HepG2 (cell line): ENCODE measurements at regions not wholly inside any gene's neighbourhood (a gene's known extent, or its start where the extent isn't known, plus 50 kb on each side); places are given as distances from the start of the nearest gene placed in this dataset.
A peak's percentile ranks its signal among the peaks of the same experiment; 100 is the strongest.

Experiments used
- AHR ChIP-seq: IDR thresholded peaks from 2 replicates; pipeline ENCODE4 v1.6.1; 2018; ENCODE audit warnings: missing genetic modification reagents, missing compliant biosample characterization
- ARID5B ChIP-seq: IDR thresholded peaks from 2 replicates; pipeline ENCODE4 v1.4.0; 2020; ENCODE audit warnings: mild to moderate bottlenecking, missing genetic modification reagents
- BRF2 ChIP-seq: sonication (generic); formaldehyde crosslinking; IDR thresholded peaks from 2 replicates; pipeline ENCODE4 v1.8.1; 2022; ENCODE audit warnings: mild to moderate bottlenecking, missing genetic modification reagents
- FOXP4 ChIP-seq: sonication (generic); formaldehyde crosslinking; IDR thresholded peaks from 2 replicates; pipeline ENCODE4 v1.4.0; 2020; ENCODE audit warnings: missing genetic modification reagents
- HMG20A ChIP-seq: IDR thresholded peaks from 2 replicates; pipeline ENCODE4 v1.6.1; 2016; ENCODE audit warnings: borderline replicate concordance
- HNRNPK ChIP-seq: fragments of 200-400 bp; formaldehyde crosslinking; IDR thresholded peaks from 2 replicates; pipeline ENCODE4 v1.6.1; 2018; ENCODE audit warnings: low read length, low read depth, moderate library complexity, mild to moderate bottlenecking; ENCODE audit not compliant: poor library complexity, severe bottlenecking
- KLF9 ChIP-seq: IDR thresholded peaks from 2 replicates; pipeline ENCODE4 v1.6.1; 2016; ENCODE audit warnings: low read depth
- NFIC ChIP-seq: IDR thresholded peaks from 2 replicates; pipeline ENCODE4 v1.6.1; 2012; ENCODE audit warnings: mild to moderate bottlenecking, low read length, inconsistent platforms
- POGK ChIP-seq: sonication (generic); formaldehyde crosslinking; conservative IDR thresholded peaks from 2 replicates; pipeline ENCODE4 v1.8.0; 2022; ENCODE audit warnings: mild to moderate bottlenecking, moderate library complexity, missing genetic modification reagents
- POGZ ChIP-seq: sonication (generic); formaldehyde crosslinking; IDR thresholded peaks from 2 replicates; pipeline ENCODE4 v1.4.0; 2020; ENCODE audit warnings: mild to moderate bottlenecking, missing genetic modification reagents
- PRMT3 ChIP-seq: sonication (generic); formaldehyde crosslinking; IDR thresholded peaks from 2 replicates; pipeline ENCODE4 v1.8.1; 2022; ENCODE audit warnings: low read depth, mild to moderate bottlenecking, moderate library complexity, missing genetic modification reagents, borderline replicate concordance
- RARG ChIP-seq: sonication (generic); formaldehyde crosslinking; IDR thresholded peaks from 2 replicates; pipeline ENCODE4 v1.4.0; 2020; ENCODE audit warnings: low read depth, mild to moderate bottlenecking, missing genetic modification reagents
- TCF7 ChIP-seq: sonication (generic); IDR thresholded peaks from 2 replicates; pipeline ENCODE4 v1.6.1; 2016; ENCODE audit warnings: antibody characterized with exemption, low read depth
- TOPORS ChIP-seq: sonication (generic); formaldehyde crosslinking; IDR thresholded peaks from 2 replicates; pipeline ENCODE4 v1.8.0; 2023; ENCODE audit warnings: mild to moderate bottlenecking, missing genetic modification reagents
- ZMYM4 ChIP-seq: sonication (generic); formaldehyde crosslinking; IDR thresholded peaks from 2 replicates; pipeline ENCODE4 v1.8.1; 2023; ENCODE audit warnings: mild to moderate bottlenecking, missing genetic modification reagents
- ZNF138 ChIP-seq: sonication (generic); formaldehyde crosslinking; IDR thresholded peaks from 2 replicates; pipeline ENCODE4 v1.5.0; 2020; ENCODE audit warnings: mild to moderate bottlenecking, low read depth, missing genetic modification reagents
- ZSCAN5A ChIP-seq: sonication (generic); formaldehyde crosslinking; IDR thresholded peaks from 2 replicates; pipeline ENCODE4 v1.8.0; 2022; ENCODE audit warnings: mild to moderate bottlenecking, missing genetic modification reagents, borderline replicate concordance

GRCh38 chr14:53441789-53442188 lies 288.7 kb upstream of the DDHD1 start (continued):
- TF ChIP-seq ARID5B (CRISPR knock-in tag) (peak; percentile 65; the same call in 1 of the 2 replicates), ZSCAN5A (CRISPR knock-in tag) (0 out of 2 replicates have a peak, but pooled peaks have one; percentile 50), NFIC (peak; percentile 46; the same call in 1 of the 2 replicates), RARG (CRISPR knock-in tag) (no peak), ZNF138 (CRISPR knock-in tag) (no peak), TCF7 (peak; percentile 87), HMG20A (CRISPR knock-in tag) (peak; percentile 54), ZMYM4 (CRISPR knock-in tag) (peak; percentile 74), FOXP4 (CRISPR knock-in tag) (0 out of 2 replicates have a peak, but pooled peaks have one; percentile 17), POGK (CRISPR knock-in tag) (0 out of 2 replicates have a peak, but pooled peaks have one; percentile 34), TOPORS (CRISPR knock-in tag) (no peak), BRF2 (CRISPR knock-in tag) (no peak), POGZ (CRISPR knock-in tag) (0 out of 2 replicates have a peak, but pooled peaks have one; percentile 14), AHR (no peak), HNRNPK (no peak), KLF9 (CRISPR knock-in tag) (no peak), PRMT3 (no peak)
